ENCODE measurements at regions not wholly inside any gene's neighbourhood (a gene's known extent, or its start where the extent isn't known, plus 50 kb on each side); places are given as distances from the start of the nearest gene placed in this dataset.
A peak's percentile ranks its signal among the peaks of the same experiment; 100 is the strongest.

DNA sequence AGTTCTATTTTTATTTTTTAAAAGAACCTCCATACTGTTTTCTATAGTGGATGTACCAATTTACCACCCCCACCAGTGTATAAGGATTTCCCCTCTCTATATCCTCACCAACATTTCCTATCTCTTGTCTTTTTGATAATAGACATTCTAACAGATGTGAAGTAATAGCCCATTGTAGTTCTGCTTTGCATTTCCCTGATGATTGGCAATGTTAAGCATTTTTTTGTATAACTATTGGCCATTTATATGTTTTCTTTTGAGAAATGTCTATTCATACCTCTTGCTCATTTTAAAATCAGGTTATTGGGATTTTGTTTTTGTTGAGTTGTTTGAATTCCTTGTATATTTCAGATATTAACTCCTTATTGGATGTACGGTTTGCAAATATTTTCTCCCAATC is 251.1 kb upstream of the HTR2C start:
- DNase-seq = no peak

DNA sequence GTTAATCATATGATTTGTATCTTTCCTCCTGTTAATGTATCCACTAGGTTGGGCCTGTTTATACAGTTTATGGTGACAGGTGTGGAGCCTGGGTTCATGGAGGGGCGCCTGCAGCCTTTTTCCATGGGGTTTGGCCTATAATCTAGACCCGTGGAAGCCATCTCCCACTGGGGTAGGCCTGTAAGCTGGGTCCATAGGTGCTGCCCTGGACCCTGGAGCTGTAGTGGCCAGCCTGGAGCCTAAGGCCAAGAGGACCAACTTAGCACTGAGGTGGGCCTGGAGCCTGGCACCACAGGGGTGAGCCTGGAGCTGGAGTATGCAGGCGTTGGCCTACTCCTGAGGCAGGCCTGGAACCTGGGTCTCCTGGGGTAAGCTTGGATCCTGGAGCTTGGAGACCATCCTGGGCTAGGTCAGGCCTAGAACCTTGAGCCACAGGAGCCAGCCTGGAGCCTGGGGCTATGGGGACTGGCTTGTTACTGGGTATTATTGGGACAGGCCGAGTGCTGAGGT is 249.4 kb upstream of the HTR2C start:
- DNase-seq = no peak

DNA sequence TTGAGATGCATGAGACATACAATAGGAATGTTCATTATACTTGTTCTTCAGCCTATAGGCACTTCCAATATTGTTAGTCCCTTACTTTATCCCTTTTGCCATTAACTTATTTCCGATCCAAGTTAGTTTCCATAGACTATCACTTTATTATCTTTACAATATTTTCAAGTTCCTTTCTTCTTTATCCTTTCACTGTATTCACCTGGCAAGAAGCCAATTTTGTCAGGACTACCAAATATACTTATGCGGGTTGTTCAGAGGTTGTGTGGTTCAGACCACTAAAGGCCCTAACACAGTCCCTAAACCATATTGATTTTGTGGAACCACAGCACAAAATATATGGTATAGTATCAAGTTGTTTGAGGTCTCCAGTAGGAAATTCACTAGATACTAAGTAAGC is 245.0 kb upstream of the HTR2C start:
- DNase-seq = no peak

DNA sequence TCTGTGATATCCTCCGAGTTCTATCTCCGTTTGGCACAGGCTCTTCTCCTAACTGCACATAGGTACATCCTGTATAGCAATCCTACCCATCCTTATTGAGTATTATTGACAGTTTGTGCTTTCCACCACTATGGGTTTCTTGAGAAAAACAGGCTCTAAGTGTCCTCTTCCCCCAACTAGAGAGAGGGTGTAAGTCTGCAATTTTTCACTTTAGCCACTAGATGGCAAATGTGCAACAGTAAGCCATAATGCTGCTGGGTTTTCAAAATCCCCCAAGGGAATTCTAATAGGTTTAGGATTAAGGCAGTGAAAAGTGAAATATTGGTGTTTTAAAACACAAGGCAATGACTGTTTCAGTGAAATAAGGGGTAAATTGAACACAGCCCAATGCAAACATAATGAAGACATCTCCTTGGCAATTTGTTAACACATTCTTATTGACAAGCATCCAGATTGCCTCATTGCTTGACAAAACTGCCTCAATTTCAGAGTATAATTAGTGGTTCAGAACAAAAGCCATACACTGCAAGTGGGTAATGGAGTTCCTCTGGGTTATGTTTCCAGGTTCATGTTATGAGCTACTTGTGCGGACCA is 239.0 kb upstream of the HTR2C start:
- DNase-seq = peak; percentile 22

DNA sequence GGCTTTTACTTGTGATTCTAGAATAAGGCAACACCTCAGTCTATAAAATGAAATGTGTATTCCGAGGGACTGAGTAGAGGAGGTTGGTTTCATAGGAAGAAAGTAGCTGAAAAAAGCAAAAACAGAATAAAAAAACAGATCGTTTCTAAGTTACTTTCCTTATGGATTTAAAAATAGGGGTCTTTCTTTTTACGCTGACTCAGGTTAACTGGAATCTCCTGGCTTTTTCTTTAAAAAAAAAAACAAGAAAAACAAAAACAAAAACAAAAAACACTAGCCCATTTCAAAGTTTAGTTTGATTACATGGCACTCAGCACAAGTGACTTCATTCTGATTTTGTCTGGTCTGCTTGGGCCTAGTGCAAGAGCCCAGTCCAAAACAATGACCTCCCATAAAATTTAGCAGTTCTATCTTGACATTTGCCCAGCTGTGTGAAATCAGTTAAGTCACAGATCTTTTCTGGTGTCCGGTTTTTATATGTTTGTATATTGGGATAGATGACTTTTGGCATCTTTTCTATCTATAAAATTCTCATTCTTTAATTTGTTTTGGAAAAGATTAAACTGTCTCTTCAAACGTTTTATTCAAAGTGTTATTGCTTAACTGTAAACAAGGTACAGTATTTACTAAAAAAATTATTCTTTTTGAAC is 222.7 kb upstream of the HTR2C start:
- DNase-seq = no peak

DNA sequence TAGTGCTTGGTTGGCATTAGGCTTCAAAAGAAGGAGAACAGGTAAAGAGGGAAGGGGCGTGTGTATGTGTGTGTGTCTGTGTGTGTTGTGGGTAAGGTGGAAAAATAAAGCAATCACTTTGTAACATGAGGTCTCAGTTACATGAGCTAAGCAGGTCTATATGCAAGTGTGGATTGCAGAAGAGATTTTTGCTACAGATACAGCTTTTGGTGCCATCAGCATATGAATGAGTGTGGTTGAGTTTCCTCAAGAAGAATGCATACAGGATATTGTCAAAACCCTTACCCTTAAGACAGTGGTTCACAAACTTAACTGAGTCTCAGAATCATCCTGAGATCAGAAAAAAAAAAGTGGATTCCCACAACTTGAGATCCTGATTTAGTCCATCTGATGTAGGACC is 220.5 kb upstream of the HTR2C start:
- no peak for DNase-seq

DNA sequence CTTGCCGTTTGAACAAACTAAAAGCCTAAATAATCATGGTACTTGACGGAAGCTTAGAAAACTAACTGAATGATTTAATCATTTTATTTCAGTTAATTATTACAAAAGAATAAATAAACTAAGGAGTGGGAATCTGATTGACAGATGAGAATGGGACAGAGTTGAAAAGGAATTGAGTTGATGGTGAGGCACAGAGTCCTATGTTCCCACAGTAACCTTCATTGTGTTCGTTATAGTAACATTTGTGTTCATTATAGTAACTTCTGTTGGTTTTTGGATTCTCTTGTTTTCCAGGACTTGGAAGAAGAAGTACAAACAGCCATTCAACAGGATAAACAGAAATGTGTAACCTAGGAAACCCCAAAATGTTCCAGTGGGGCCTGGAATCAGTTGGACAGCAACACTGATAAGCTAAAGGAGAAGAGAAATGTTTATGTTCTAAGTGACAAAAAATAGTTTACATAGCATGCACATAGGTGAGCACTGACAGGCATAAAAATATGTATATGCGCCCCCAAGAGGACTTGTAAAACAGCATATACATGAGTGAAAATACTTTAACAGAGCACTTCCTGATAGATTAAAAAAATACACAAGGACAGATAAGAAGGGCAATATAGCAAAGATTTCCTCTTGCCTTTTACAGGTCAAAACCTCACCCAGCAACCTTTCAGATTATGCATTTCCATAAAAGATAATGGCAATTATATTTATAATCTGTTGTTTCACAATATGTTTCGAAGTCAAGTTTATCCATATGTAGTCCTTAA is 218.6 kb upstream of the HTR2C start:
- no peak for DNase-seq

DNA sequence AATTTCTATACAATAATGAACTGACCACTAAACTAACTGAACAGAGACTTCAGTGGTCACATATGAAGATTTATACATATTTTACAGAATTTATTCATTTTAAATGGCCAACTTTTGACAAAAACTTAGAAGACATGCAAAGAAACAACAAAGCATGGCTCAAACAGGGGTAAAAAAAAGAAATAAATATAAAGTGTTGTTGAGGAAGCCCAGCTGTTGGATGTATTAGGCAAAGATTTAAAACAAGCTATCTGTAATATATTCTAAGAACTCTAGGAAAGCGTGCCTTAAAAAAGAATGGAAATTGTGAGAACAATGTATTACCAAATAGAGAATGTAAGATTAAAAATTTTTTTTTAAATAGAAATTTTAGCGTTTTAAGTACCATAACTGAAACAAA is 210.9 kb upstream of the HTR2C start:
- no peak for DNase-seq

DNA sequence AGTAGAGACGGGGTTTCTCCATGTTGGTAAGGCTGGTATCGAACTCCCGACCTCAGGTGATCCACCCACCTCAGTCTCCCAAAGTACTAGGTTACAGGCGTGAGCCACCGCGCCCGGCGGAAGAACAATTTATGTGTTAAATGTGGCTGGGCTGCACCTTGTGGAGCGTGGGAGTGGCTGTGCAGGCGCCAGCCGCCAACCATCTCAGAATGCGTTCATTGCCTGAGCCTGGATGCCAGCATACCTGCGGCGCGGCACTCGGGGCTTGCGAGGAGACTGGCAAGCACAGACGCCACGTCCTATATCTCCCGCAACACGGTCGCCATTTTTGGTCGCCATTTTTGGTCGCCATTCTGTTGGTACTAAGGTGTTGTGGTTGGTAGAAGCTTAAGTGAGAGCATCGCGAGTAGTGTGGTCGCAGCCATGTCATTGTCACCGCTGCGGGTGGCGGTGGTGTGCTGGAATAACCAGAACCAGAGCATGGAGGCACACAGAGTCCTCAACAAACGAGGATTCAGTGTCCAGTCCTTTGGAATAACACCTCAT is 193.6 kb upstream of the HTR2C start:
- no peak for DNase-seq

Measured in suppressor macrophage treated with lipopolysaccharide for 4 hours (primary cell).